ENCODE measurements at regions not wholly inside any gene's neighbourhood (a gene's known extent, or its start where the extent isn't known, plus 50 kb on each side); places are given as distances from the start of the nearest gene placed in this dataset.

- no peak for DNase-seq (ENCODE audit: low spot score)
- ATAC-seq = no peak
Measured at GRCh38 chr2:34371711-34372110, 772.6 kb upstream of the FAM98A start.

DNA sequence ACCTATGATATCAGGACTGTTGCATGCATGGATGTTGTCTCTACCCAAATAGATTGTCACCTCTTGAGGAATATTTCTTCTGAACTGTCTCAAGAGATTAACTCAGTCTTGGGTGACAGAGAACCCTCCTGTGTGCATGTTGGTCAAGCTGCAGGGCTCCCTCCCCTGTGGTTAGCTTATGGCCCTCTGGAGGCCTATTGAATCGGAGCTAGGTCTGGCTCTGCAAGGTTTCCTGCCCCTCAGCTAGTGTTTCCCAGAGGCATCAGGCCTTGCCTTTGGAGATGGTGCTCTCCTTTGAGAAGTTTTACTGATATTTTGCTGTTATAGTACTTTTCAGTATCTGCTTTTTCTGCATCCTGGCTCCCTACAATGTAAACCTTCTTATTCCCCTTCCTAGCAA, 769.2 kb upstream of the FAM98A start:
- DNase-seq (ENCODE audit: low spot score) = no peak
- ATAC-seq = no peak

- DNase-seq (ENCODE audit: low spot score) (no peak), ATAC-seq (no peak)
Measured at GRCh38 chr2:34365932-34366331, 766.8 kb upstream of the FAM98A start.

GRCh38 chr2:34365512-34365911, 766.4 kb upstream of the FAM98A start:
- DNase-seq (ENCODE audit: low spot score) = no peak
- no peak for ATAC-seq

GRCh38 chr2:34353509-34354113, 754.5 kb upstream of the FAM98A start:
- DNase-seq (ENCODE audit: low spot score) (no peak), ATAC-seq (peak; percentile 37)

DNA sequence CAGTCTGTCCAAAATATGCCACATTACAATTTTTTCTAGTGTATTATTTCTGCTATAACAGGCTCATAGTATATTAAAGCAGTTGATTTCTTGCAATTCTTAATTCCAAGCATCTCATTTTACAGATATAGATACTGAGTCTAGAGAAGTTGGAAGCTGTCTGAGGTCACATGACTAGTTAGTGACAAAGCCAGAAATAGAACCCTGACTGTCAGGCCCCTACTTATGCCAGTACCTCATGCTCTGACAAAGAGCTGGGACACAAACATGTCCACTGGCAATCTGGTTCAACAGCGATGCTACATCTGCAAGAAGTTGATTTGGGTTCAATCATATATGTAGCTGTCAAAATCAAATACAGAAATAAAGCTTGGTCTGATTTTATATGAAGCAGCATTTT, 750.4 kb upstream of the FAM98A start:
- no peak for DNase-seq (ENCODE audit: low spot score)
- no peak for ATAC-seq

DNA sequence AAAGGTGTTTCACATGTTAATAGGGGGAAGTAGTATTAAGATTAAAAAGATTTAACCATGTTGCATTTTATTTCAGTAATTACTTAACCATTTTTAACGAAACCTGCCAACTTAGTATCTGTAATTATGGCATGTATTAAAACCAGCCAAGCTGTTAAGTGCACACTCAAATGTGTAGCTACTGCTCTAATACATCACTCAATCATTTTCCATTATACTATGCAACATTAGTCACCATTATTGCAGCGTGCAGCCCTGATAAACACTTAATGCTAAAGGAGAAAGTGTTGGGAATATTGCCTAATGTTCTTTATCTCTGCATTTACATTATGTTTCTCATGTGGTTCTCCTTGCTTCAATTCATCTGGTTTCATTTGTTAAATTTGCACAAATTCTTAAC, 745.9 kb upstream of the FAM98A start:
- ATAC-seq = no peak
- DNase-seq (ENCODE audit: low spot score) = no peak

- DNase-seq (ENCODE audit: low spot score) = no peak
- ATAC-seq = no peak
Measured at GRCh38 chr2:34340307-34340706, 741.2 kb upstream of the FAM98A start.

DNA sequence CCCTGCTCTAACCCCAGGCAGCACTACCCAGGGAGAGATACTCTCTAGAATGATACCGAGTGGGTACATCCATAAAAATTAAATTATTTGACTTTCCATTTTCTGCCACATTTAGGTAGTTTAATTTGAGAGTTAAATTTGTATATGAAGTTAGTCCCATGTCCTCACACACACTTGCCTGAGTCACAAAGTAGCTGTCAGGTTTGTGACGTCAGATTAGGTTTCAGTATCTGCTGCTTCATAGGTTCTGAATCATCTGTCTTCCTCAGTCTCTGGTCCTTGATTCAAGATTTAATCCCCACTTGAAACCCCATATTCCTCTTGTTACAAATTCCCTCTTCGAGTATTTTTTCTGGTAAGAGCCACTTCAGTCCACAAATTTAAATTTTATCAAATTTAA, 738.6 kb upstream of the FAM98A start:
- DNase-seq (ENCODE audit: low spot score) (no peak), ATAC-seq (no peak)

DNA sequence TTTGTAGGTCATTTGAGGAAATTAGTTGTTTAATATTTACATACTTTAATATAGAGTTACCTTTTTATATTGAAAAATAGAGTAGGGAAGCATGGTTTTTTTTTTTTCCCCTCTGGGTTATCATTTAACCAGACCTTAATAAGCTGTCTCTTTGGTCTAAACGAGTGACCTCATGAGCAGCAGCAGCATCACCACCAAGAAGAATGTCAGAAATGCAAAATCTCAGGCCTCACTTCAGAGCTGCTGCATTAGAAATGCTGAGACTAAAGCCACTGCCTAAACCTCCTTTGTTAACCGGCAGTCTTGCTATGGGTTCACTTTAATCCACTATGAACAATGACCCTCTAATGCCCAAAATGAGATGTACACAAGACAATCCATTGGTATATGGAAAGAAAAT, 733.7 kb upstream of the FAM98A start:
- ATAC-seq = no peak
- DNase-seq (ENCODE audit: low spot score) = no peak

DNA sequence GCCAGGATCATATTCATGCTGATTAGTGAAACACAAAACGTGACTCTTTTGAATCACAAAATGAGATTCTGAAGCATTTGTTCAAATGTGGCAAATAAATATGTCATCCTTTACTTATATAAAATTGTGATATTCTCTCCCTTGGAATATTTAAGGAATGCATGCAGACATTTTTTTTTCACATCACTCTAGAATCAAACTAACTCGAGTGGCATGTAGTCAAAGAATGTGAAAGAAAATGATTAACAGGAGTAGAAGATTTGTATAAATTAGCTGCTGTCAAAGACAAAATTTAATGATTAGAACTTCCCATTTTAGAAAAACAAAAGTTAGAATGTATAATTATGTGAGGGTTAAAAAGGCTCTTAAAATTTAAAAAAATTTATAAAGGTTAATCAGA, 721.0 kb upstream of the FAM98A start:
- DNase-seq (ENCODE audit: low spot score) (no peak), ATAC-seq (no peak)

DNA sequence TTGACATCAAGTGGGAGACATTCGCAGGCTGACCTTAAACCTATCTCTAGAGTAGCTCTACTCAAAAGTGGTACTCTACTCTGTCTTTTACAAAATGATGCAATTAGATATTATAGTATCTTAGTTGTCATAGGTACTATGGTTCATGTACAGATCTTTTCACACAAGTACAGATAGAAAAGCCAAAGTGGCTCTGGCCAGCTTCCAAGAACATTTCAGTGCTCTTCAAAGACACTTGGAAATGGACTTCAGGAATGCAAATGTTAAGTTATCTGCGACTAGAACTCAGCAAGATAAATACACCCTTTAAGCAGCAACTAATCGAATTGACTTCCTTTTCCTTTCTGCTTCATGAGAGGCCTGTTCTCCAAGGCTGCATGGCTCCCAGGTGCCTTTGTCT, 718.7 kb upstream of the FAM98A start:
- ATAC-seq (no peak), DNase-seq (ENCODE audit: low spot score) (no peak)

DNA sequence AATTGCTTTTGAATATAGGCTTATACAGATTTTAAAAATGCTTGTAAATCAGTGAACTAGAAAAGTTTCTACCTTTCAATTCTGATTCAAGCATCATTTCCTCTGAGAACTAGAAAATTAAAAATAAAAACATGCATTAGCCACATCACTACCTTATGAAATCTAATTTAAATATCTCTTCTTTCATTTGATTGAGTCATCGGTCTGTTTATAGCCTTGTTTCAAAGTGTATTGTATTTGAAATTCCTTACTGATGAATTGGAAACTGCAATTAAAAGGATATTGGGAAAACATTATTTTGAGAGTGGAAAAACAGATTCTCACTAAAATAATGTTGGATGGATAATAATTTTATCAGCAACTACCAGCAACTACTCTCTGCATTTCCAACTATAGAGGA, 717.7 kb upstream of the FAM98A start:
- DNase-seq (ENCODE audit: low spot score) = no peak
- no peak for ATAC-seq

- no peak for ATAC-seq
- no peak for DNase-seq (ENCODE audit: low spot score)
Measured at GRCh38 chr2:34311816-34312215, 712.7 kb upstream of the FAM98A start.

GRCh38 chr2:34308140-34308539, 709.0 kb upstream of the FAM98A start:
- DNase-seq (ENCODE audit: low spot score) (no peak), ATAC-seq (no peak)

DNA sequence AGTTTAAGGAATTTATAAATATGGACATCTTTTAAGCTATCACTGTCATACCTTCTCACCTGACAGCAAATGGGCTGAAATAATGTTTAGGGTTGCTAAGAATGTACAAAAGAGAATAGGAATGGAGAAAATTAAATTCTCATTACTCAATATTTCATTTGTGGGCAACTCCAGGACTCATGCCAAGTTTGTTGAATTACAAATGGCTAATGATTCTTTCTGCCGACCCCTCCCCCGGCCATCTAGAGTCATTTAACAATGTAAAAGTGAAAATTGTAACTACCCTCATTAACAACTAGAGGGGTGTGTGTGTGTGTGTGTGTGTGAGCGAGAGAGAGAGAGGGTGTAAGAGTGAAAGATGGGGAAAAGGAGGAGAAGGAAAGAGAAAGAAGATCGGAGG, 708.5 kb upstream of the FAM98A start:
- no peak for ATAC-seq
- no peak for DNase-seq (ENCODE audit: low spot score)

DNA sequence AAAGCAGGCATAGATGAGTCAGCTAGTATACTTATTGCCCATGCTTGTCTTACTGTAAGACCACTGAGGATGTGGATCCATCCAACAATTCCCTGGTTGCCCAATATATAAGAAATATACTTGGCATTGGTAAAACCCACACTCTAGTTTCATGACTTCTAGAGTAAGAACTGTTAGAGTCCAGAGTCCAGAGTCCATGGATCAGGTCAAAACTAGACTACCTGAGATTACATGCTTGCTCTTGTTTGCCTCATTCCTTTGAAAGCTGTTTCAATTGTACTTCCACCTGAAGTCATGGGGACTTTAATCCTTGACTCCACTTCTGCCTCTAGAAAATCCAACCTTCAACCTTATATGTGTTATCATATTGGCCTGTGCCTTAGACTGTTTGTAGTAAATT, 707.6 kb upstream of the FAM98A start:
- DNase-seq (ENCODE audit: low spot score) = no peak

GRCh38 chr2:34305587-34305986, 706.5 kb upstream of the FAM98A start:
- no peak for DNase-seq (ENCODE audit: low spot score)
- no peak for ATAC-seq

More for the DNA sequence above, 707.6 kb upstream of the FAM98A start:
- ATAC-seq = peak; percentile 19

GRCh38 chr2:34294961-34295360, 695.9 kb upstream of the FAM98A start:
- no peak for DNase-seq (ENCODE audit: low spot score)
- ATAC-seq = no peak

GRCh38 chr2:34291076-34291475, 692.0 kb upstream of the FAM98A start:
- ATAC-seq (no peak), DNase-seq (ENCODE audit: low spot score) (no peak)

DNA sequence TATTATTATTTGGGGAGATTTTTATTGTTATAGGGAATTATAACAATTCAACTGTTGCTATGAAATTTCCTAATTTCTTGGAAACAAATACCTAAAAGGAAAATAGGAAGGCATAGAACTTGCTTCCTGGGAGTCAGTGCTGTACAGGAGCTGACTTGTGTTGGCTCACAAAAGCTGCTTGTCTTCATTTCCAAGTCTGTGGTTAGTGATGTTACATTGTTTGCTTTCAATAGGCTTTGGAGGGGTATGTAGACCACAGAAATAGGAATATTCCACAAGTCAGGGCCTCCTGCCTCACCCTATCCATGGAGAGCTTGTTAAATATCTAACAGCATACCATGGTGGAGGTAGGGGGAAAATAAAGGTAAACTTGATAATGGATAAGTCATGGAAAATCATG, 688.9 kb upstream of the FAM98A start:
- DNase-seq (ENCODE audit: low spot score) = no peak
- ATAC-seq = no peak

DNA sequence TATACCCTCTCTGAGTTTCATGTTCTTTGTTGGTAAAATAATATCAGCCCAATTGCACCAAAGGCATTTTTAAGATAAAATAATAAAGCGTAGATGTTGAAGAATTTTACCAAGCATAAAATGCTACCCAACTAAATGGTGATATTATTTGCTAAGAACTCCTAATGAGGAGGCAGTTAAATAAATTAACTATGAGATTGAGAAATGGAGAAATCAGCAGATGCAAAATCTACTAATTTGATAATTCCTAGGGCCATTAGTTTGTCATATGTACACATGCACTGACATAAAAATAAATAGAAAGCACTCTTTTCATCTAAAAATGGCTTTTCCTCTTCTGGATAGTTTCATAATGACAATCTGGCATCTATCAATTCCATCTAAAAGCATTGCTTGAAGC, 681.5 kb upstream of the FAM98A start:
- DNase-seq (ENCODE audit: low spot score) (no peak), ATAC-seq (no peak)

- ATAC-seq = no peak
- DNase-seq (ENCODE audit: low spot score) = no peak
Measured at GRCh38 chr2:34266908-34267697, 668.0 kb upstream of the FAM98A start.

Measured in left lobe of liver (tissue), 2 donors.